Activated T-cell treated with anti-CD3 and anti-CD28 coated beads, Interleukin-2, amount 50 U/mL, for 4 hours (primary cell): ENCODE measurements at regions not wholly inside any gene's neighbourhood (a gene's known extent, or its start where the extent isn't known, plus 50 kb on each side); places are given as distances from the start of the nearest gene placed in this dataset.

Experiments used
- ATAC-seq, 2 donors: fragments of 200-7000 bp; cut with Tn5 transposase; one replicate each; pipeline ENCODE4 v1.10.0; 2021
- DNase-seq: peaks from one replicate; pipeline ENCODE4 v3.0.0-alpha.2; 2020
- H3K27me3 Mint-ChIP-seq: one replicate; pipeline ENCODE4 v1.8.0; 2021; ENCODE audit warnings: low read depth, mixed read lengths
- H3K36me3 Mint-ChIP-seq: one replicate; pipeline ENCODE4 v1.8.0; 2022; ENCODE audit warnings: mixed read lengths; ENCODE audit not compliant: insufficient read depth
- H3K4me1 Mint-ChIP-seq: one replicate; pipeline ENCODE4 v1.8.0; 2021; ENCODE audit warnings: low read depth, mixed read lengths
- H3K4me3 Mint-ChIP-seq: one replicate; pipeline ENCODE4 v1.8.0; 2021; ENCODE audit warnings: mild to moderate bottlenecking, moderate library complexity, mixed read lengths
- H3K9me3 Mint-ChIP-seq: one replicate; pipeline ENCODE4 v1.8.0; 2021; ENCODE audit warnings: mixed read lengths

- H3K9me3 Mint-ChIP-seq = peaks cover 27% of the 10 kb centered on the region
- ATAC-seq = no peak
- H3K27me3 Mint-ChIP-seq = no peaks in the 10 kb centered on the region
These were observed 1006.6 kb upstream of the POU3F3 start for GRCh38 chr2:103847276-103847675.

DNA sequence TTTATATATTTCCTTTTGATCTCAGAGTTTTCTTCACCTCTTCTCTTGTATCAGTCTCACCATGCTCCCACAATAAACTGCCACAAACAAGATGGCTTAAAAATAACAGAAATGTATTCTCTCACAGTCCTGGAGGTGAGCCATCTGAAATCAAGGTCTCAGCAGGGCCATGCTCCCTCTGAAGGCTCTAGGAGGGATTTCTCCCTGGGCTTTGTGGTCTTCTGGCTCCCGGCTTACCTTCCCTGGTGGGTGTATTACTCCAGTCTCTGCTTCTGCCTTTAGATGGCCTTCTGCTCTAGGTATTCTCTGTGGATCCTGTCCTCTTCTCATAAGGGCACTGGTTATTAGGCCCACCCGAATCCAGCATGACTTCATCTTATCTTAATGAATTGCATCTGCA is 994.7 kb upstream of the POU3F3 start:
- DNase-seq (no peak), ATAC-seq (no peak)
- H3K36me3 Mint-ChIP-seq = no peaks in the 10 kb centered on the region
- H3K9me3 Mint-ChIP-seq = peaks cover 14% of the 10 kb centered on the region
- H3K4me1 Mint-ChIP-seq = no peaks in the 10 kb centered on the region
- H3K27me3 Mint-ChIP-seq = no peaks in the 10 kb centered on the region
- H3K4me3 Mint-ChIP-seq = no peak overlapping the region

More at GRCh38 chr2:103847276-103847675, 1006.6 kb upstream of the POU3F3 start:
- no peak for DNase-seq
- Mint-ChIP-seq H3K4me1 (no peaks in the 10 kb centered on the region), H3K36me3 (no peaks in the 10 kb centered on the region), H3K4me3 (no peak overlapping the region)

GRCh38 chr2:103860016-103860415 is 993.9 kb upstream of the POU3F3 start:
- no peaks in the 10 kb centered on the region for H3K27me3 Mint-ChIP-seq
- H3K4me3 Mint-ChIP-seq = no peak overlapping the region
- ATAC-seq (no peak), DNase-seq (no peak)
- no peaks in the 10 kb centered on the region for H3K36me3 Mint-ChIP-seq
- no peaks in the 10 kb centered on the region for H3K4me1 Mint-ChIP-seq
- peaks cover 14% of the 10 kb centered on the region for H3K9me3 Mint-ChIP-seq

DNA sequence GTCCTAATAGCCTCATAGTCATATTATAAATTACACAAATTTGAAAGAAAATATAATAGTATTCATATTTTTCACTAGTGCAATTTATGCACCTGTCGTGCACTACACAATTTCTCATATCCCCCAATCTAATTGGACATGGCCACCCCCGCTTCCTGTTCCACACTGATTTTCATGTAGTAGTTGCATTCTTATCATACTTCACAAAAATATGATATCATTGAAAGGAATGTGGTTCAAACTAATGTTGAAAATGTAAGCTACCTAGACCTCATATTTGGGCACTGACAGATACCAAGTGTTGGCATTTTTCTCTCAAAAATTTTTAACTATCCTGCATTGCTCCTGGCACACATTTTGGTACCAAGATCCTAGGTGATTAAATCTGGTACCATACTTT is 985.5 kb upstream of the POU3F3 start:
- Mint-ChIP-seq H3K27me3 (no peaks in the 10 kb centered on the region), H3K4me3 (no peak overlapping the region), H3K9me3 (peaks cover 10% of the 10 kb centered on the region), H3K36me3 (no peaks in the 10 kb centered on the region), H3K4me1 (no peaks in the 10 kb centered on the region)
- DNase-seq = no peak
- no peak for ATAC-seq

DNA sequence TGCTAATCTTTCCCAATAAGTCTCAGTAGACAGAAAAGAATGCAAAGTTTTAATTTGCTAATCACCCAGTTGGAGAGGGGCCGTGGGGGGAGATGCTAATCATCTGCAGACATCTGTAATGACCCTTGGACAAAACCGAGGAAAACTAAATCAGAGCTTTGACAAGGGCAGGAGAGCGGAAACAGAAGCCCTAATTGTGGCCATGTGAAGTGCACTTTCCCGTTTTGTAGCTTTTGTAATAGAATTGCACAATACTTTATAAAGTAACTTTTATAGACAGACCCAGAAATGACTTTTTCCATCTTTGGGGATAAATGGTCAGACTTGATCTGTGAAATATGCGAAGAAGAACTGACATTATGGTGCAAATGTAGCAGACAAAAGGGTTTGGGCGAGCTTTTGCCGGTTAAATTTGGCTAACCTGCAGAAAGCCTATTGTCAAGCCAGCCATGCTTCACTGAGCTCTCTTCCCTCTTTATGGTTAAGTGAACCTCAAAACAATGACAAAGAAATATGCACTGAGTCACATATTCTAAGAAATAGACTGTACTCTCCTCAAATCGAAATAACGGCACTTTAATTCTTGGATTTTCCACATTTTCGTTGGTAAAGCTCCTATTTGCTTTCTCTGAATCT is 980.1 kb upstream of the POU3F3 start:
- H3K4me1 Mint-ChIP-seq = no peaks in the 10 kb centered on the region
- H3K36me3 Mint-ChIP-seq = no peaks in the 10 kb centered on the region
- ATAC-seq (no peak), DNase-seq (no peak)
- H3K4me3 Mint-ChIP-seq = no peak overlapping the region
- H3K27me3 Mint-ChIP-seq = no peaks in the 10 kb centered on the region
- peaks cover 10% of the 10 kb centered on the region for H3K9me3 Mint-ChIP-seq

- no peak overlapping the region for H3K4me3 Mint-ChIP-seq
- ATAC-seq = no peak
- H3K9me3 Mint-ChIP-seq = peaks cover 7% of the 10 kb centered on the region
- DNase-seq = no peak
- no peaks in the 10 kb centered on the region for H3K27me3 Mint-ChIP-seq
- no peaks in the 10 kb centered on the region for H3K4me1 Mint-ChIP-seq
- H3K36me3 Mint-ChIP-seq = no peaks in the 10 kb centered on the region
These were observed 978.8 kb upstream of the POU3F3 start for GRCh38 chr2:103875131-103875530.

DNA sequence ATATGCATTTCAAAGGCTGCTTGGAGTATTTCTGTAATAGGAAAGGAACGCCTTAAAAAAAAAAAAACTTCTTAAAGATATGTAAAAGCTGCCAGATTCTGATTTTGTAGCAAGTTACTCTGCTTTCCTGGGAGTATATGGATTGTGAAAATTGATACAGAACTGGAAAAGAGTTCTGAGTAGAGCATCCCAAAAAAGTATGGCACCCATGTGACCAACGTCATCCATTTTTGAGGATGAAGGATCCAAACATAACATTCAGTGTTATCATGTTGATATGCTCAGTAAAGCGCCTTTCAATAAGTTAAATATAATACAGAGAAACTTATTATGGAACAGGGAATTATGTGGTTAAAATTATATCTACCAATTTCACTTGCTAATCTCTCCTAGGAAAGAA is 978.4 kb upstream of the POU3F3 start:
- Mint-ChIP-seq H3K4me1 (no peaks in the 10 kb centered on the region), H3K9me3 (peaks cover 4% of the 10 kb centered on the region), H3K27me3 (no peaks in the 10 kb centered on the region), H3K36me3 (no peaks in the 10 kb centered on the region), H3K4me3 (no peak overlapping the region)
- DNase-seq (no peak), ATAC-seq (no peak)

GRCh38 chr2:103876611-103877010 is 977.3 kb upstream of the POU3F3 start:
- Mint-ChIP-seq H3K36me3 (no peaks in the 10 kb centered on the region), H3K4me3 (no peak overlapping the region), H3K27me3 (no peaks in the 10 kb centered on the region), H3K9me3 (peaks cover 7% of the 10 kb centered on the region), H3K4me1 (no peaks in the 10 kb centered on the region)
- ATAC-seq = no peak
- no peak for DNase-seq

- DNase-seq (no peak), ATAC-seq (no peak)
- Mint-ChIP-seq H3K9me3 (peaks cover 5% of the 10 kb centered on the region), H3K4me1 (no peaks in the 10 kb centered on the region), H3K4me3 (no peak overlapping the region), H3K36me3 (no peaks in the 10 kb centered on the region), H3K27me3 (no peaks in the 10 kb centered on the region)
These were observed 974.8 kb upstream of the POU3F3 start for GRCh38 chr2:103879101-103879500.

- no peak for ATAC-seq
These were observed 973.7 kb upstream of the POU3F3 start for GRCh38 chr2:103880081-103880834.

GRCh38 chr2:103887625-103888024 is 966.3 kb upstream of the POU3F3 start:
- ATAC-seq (no peak), DNase-seq (no peak)
- Mint-ChIP-seq H3K36me3 (no peaks in the 10 kb centered on the region), H3K9me3 (peaks cover 11% of the 10 kb centered on the region), H3K27me3 (no peaks in the 10 kb centered on the region), H3K4me3 (no peak overlapping the region), H3K4me1 (no peaks in the 10 kb centered on the region)

More at GRCh38 chr2:103880081-103880834, 973.7 kb upstream of the POU3F3 start:
- DNase-seq = no peak
- Mint-ChIP-seq H3K4me1 (no peaks in the 10 kb centered on the region), H3K9me3 (peaks cover 10% of the 10 kb centered on the region), H3K36me3 (no peaks in the 10 kb centered on the region), H3K27me3 (no peaks in the 10 kb centered on the region), H3K4me3 (no peak overlapping the region)

DNA sequence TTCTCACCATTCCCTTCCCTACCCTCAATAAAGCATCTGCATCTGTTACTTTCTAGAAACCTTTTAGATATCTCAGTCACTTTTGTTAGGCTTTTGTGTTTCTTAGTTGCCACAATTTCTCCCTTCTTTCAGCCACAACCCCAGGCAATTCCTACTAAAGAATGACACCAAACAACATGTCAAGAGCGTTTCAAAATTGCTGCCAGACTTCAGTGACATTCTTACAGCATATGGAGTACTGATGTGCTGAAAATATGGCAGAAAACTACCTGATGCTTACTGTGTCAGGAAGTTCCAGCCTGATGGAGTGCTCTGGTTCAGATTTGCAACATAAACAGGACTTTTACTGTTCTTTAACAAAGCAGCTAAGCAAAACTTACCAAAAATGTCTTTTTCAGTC is 957.7 kb upstream of the POU3F3 start:
- Mint-ChIP-seq H3K4me3 (no peak overlapping the region), H3K4me1 (no peaks in the 10 kb centered on the region), H3K27me3 (no peaks in the 10 kb centered on the region), H3K36me3 (no peaks in the 10 kb centered on the region), H3K9me3 (peaks cover 4% of the 10 kb centered on the region)
- ATAC-seq (no peak), DNase-seq (no peak)

DNA sequence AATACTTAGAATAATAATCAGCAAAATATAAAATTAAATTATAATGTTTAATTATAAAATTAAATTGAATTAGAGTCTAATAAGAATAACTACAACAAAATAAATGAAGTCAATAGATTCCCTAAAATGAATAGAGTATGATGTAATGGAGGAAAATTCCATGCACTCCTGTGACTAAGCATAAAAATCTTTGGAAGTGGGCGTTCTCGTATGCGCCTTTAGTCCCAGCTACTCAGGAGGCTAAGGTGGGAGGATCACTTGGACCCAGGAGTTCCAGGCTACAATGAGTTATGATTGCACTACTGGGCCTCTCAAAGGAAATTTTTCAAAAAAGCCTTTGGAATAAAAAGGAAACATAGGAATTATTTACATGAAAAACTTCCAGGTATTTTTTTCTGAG is 955.4 kb upstream of the POU3F3 start:
- H3K9me3 Mint-ChIP-seq = peaks cover 4% of the 10 kb centered on the region
- no peaks in the 10 kb centered on the region for H3K36me3 Mint-ChIP-seq
- DNase-seq (no peak), ATAC-seq (no peak)
- H3K4me1 Mint-ChIP-seq = no peaks in the 10 kb centered on the region
- H3K27me3 Mint-ChIP-seq = no peaks in the 10 kb centered on the region
- no peak overlapping the region for H3K4me3 Mint-ChIP-seq

DNA sequence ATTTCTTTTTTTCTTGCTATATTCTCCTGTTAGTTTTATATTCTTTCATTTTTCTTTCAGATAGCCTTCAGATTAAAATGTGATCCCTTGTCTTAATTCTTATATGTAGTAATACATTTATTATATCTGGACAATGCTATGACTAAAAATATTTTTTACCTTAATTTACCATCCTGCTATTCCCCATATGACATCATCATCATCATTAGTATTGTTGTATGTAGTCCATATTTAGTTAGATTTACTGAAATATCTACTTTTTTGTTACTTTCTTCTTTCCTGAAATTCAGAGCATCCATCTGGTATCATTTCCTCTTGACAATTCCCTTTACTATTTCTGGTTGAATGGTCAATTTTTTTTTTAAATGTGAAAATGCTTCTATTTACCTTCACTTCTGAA is 951.6 kb upstream of the POU3F3 start:
- H3K4me1 Mint-ChIP-seq = no peaks in the 10 kb centered on the region
- H3K4me3 Mint-ChIP-seq = no peak overlapping the region
- no peak for DNase-seq
- no peaks in the 10 kb centered on the region for H3K36me3 Mint-ChIP-seq
- no peak for ATAC-seq
- no peaks in the 10 kb centered on the region for H3K27me3 Mint-ChIP-seq
- H3K9me3 Mint-ChIP-seq = peaks cover 4% of the 10 kb centered on the region

DNA sequence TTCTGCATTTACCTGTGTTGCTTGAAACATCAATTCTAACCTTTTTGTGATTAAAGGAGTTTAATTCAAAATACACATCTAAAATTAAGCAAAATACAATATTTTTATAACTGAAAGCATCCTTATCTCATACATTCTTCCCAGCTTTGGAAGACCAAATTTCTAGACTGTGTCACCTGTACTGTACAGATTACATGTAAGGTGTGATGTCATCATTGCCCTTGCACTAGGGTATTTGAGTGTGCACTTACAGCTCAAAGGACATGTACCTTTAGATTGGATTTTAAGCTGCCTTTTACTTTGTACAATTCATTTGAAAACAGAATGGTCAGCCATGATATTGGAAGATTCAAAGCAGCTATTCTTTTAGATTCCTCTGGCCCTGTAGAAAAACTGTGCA is 932.8 kb upstream of the POU3F3 start:
- Mint-ChIP-seq H3K4me3 (no peak overlapping the region), H3K4me1 (no peaks in the 10 kb centered on the region), H3K9me3 (peaks cover 16% of the 10 kb centered on the region), H3K36me3 (no peaks in the 10 kb centered on the region), H3K27me3 (no peaks in the 10 kb centered on the region)
- DNase-seq (no peak), ATAC-seq (no peak)
